Neural cell (in vitro differentiated cells): ENCODE measurements at regions not wholly inside any gene's neighbourhood (a gene's known extent, or its start where the extent isn't known, plus 50 kb on each side); places are given as distances from the start of the nearest gene placed in this dataset.
"Not testable (repeated sequence)": the region's sequence is repeated elsewhere in the genome, so short reads cannot be mapped to it uniquely, and the experiment has no call there.

Experiments used
- H2AFZ ChIP-seq: fragments of 200-600, 300-800 bp; sonication (generic), shearing (Covaris generic); 2 replicates; pipeline ENCODE4 v1.6.0; 2014; ENCODE audit warnings: low read depth, mild to moderate bottlenecking, antibody characterized with exemption, low read length, moderate library complexity
- H3F3A ChIP-seq: fragments of 200-600 bp; shearing (Covaris generic); 2 replicates; pipeline ENCODE4 v1.6.1; 2016; ENCODE audit warnings: mild to moderate bottlenecking, moderate library complexity, mixed read lengths, antibody characterized with exemption, low read length; ENCODE audit not compliant: insufficient read depth, poor library complexity, severe bottlenecking
- H3K27ac ChIP-seq: fragments of 200-600, 300-800 bp; sonication (generic), shearing (Covaris generic); 2 replicates; pipeline ENCODE4 v1.5.1; 2014; ENCODE audit warnings: mild to moderate bottlenecking, low read length, moderate library complexity
- H3K27me3 ChIP-seq: fragments of 300-800, 200-600 bp; sonication (generic), shearing (Covaris generic); 2 replicates; pipeline ENCODE4 v1.6.0; 2014; ENCODE audit warnings: mild to moderate bottlenecking, low read depth, low read length, moderate library complexity; ENCODE audit not compliant: insufficient read depth
- H3K36me3 ChIP-seq: fragments of 300-800, 200-600 bp; sonication (generic), shearing (Covaris generic); 2 replicates; pipeline ENCODE4 v1.5.1; 2014; ENCODE audit warnings: mild to moderate bottlenecking, antibody characterized with exemption, low read length, moderate library complexity; ENCODE audit not compliant: insufficient read depth
- H3K4me2 ChIP-seq: fragments of 300-800, 200-600 bp; sonication (generic), shearing (Covaris generic); 2 replicates; pipeline ENCODE4 v1.6.0; 2014; ENCODE audit warnings: mild to moderate bottlenecking, low read length
- H3K4me3 ChIP-seq: fragments of 300-800, 200-600 bp; sonication (generic), shearing (Covaris generic); 2 replicates; pipeline ENCODE4 v1.5.1; 2014; ENCODE audit warnings: mild to moderate bottlenecking, low read length, moderate library complexity
- H3K79me2 ChIP-seq: fragments of 200-600 bp; shearing (Covaris generic); replicated peaks from 2 replicates; pipeline ENCODE4 v1.6.0; 2014; ENCODE audit warnings: mild to moderate bottlenecking, low read length, moderate library complexity; ENCODE audit not compliant: insufficient read depth
- H3K9ac ChIP-seq: fragments of 300-800, 200-600 bp; sonication (generic), shearing (Covaris generic); 2 replicates; pipeline ENCODE4 v1.6.1; 2016; ENCODE audit warnings: mild to moderate bottlenecking, low read length, mixed read lengths
- H3K9me2 ChIP-seq: fragments of 200-600 bp; shearing (Covaris generic); 2 replicates; pipeline ENCODE4 v1.6.1; 2016; ENCODE audit warnings: mild to moderate bottlenecking, low read length, mixed read lengths; ENCODE audit not compliant: insufficient read depth
- H3K9me3 ChIP-seq: fragments of 200-600, 300-800 bp; sonication (generic), shearing (Covaris generic); 2 replicates; pipeline ENCODE4 v1.6.1; 2016; ENCODE audit warnings: mild to moderate bottlenecking, mixed run types, low read length, moderate library complexity, mixed read lengths
- H4K20me1 ChIP-seq: fragments of 200-600 bp; shearing (Covaris generic); 2 replicates; pipeline ENCODE4 v1.6.1; 2016; ENCODE audit warnings: mild to moderate bottlenecking, mixed run types; ENCODE audit not compliant: insufficient read depth
- EP300 ChIP-seq: fragments of 450-650 bp; conservative IDR thresholded peaks from 2 replicates; pipeline ENCODE4 v1.6.1; 2014; ENCODE audit warnings: antibody characterized with exemption, mild to moderate bottlenecking, moderate library complexity; ENCODE audit not compliant: poor library complexity, severe bottlenecking
- EZH2 ChIP-seq: fragments of 200-600, 300-800 bp; shearing (Covaris generic), sonication (generic); IDR thresholded peaks from 2 replicates; pipeline ENCODE4 v1.6.1; 2014; ENCODE audit warnings: antibody characterized with exemption, low read length, borderline replicate concordance, mild to moderate bottlenecking; ENCODE audit not compliant: insufficient read depth, poor library complexity, severe bottlenecking
- MXI1 ChIP-seq: fragments of 450-650 bp; conservative IDR thresholded peaks from 2 replicates; pipeline ENCODE4 v1.6.1; 2014; ENCODE audit warnings: antibody characterized with exemption, mild to moderate bottlenecking; ENCODE audit not compliant: poor library complexity, severe bottlenecking
- POLR2AphosphoS5 ChIP-seq: IDR thresholded peaks from 2 replicates; pipeline ENCODE4 v1.6.1; 2012
- RAD21 ChIP-seq: fragments of 450-650 bp; conservative IDR thresholded peaks from 2 replicates; pipeline ENCODE4 v1.6.1; 2014; ENCODE audit warnings: antibody characterized with exemption, mild to moderate bottlenecking, moderate library complexity
- SMC3 ChIP-seq: fragments of 450-650 bp; conservative IDR thresholded peaks from 2 replicates; pipeline ENCODE4 v1.6.1; 2014; ENCODE audit warnings: antibody characterized with exemption, mild to moderate bottlenecking, moderate library complexity; ENCODE audit not compliant: poor library complexity
- TAF1 ChIP-seq: IDR thresholded peaks from 2 replicates; pipeline ENCODE4 v1.6.1; 2012; ENCODE audit warnings: low read depth
- TF ChIP-seq, protein P1 (sequence below): IDR thresholded peaks from 2 replicates; pipeline ENCODE4 v1.6.1; 2012; ENCODE audit warnings: borderline replicate concordance
- TF ChIP-seq, protein P2 (sequence below): fragments of 450-650 bp; IDR thresholded peaks from 2 replicates; pipeline ENCODE4 v1.5.1; 2014; ENCODE audit warnings: antibody characterized with exemption, mild to moderate bottlenecking, moderate library complexity; ENCODE audit not compliant: poor library complexity, severe bottlenecking

DNA sequence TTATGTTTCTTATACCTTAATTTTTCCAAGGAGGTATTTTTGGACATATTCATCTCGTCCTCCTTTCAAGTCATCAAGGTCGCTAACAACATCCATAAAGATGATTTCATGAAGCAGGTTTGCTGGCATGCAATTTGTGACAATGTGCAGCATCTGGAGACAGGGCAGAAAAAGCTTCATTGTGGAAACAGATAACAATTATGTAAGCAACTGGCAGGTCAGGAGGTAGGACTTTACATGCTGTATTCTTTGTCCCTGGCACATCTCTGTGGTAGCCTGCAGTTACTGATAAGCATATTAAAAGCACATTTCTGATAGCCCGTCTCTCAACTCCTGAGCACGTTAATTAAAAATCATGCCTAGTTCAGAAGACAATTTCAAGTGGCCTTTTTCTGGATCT, 156.8 kb downstream of the LEPR start:
- no peaks in the 10 kb centered on the region for H3K79me2 ChIP-seq
- no peak overlapping the region for H3K4me3 ChIP-seq
- no peaks in the 10 kb centered on the region for H3K9me3 ChIP-seq
- no peaks in the 10 kb centered on the region for H4K20me1 ChIP-seq
- no peak overlapping the region for H2AFZ ChIP-seq
- no peak overlapping the region for H3K27ac ChIP-seq
- H3K9ac ChIP-seq, result no peak overlapping the region
- H3K27me3 ChIP-seq, result no peaks in the 10 kb centered on the region
- TF ChIP-seq SMC3 (no peak), TAF1 (no peak), EP300 (no peak), POLR2AphosphoS5 (no peak), EZH2 (no peak), MXI1 (no peak), RAD21 (no peak)
- TF ChIP-seq, protein P1, sequence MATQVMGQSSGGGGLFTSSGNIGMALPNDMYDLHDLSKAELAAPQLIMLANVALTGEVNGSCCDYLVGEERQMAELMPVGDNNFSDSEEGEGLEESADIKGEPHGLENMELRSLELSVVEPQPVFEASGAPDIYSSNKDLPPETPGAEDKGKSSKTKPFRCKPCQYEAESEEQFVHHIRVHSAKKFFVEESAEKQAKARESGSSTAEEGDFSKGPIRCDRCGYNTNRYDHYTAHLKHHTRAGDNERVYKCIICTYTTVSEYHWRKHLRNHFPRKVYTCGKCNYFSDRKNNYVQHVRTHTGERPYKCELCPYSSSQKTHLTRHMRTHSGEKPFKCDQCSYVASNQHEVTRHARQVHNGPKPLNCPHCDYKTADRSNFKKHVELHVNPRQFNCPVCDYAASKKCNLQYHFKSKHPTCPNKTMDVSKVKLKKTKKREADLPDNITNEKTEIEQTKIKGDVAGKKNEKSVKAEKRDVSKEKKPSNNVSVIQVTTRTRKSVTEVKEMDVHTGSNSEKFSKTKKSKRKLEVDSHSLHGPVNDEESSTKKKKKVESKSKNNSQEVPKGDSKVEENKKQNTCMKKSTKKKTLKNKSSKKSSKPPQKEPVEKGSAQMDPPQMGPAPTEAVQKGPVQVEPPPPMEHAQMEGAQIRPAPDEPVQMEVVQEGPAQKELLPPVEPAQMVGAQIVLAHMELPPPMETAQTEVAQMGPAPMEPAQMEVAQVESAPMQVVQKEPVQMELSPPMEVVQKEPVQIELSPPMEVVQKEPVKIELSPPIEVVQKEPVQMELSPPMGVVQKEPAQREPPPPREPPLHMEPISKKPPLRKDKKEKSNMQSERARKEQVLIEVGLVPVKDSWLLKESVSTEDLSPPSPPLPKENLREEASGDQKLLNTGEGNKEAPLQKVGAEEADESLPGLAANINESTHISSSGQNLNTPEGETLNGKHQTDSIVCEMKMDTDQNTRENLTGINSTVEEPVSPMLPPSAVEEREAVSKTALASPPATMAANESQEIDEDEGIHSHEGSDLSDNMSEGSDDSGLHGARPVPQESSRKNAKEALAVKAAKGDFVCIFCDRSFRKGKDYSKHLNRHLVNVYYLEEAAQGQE, result no peak
- TF ChIP-seq, protein P2, sequence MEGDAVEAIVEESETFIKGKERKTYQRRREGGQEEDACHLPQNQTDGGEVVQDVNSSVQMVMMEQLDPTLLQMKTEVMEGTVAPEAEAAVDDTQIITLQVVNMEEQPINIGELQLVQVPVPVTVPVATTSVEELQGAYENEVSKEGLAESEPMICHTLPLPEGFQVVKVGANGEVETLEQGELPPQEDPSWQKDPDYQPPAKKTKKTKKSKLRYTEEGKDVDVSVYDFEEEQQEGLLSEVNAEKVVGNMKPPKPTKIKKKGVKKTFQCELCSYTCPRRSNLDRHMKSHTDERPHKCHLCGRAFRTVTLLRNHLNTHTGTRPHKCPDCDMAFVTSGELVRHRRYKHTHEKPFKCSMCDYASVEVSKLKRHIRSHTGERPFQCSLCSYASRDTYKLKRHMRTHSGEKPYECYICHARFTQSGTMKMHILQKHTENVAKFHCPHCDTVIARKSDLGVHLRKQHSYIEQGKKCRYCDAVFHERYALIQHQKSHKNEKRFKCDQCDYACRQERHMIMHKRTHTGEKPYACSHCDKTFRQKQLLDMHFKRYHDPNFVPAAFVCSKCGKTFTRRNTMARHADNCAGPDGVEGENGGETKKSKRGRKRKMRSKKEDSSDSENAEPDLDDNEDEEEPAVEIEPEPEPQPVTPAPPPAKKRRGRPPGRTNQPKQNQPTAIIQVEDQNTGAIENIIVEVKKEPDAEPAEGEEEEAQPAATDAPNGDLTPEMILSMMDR, result no peak
- H3K4me2 ChIP-seq, result no peak overlapping the region
- H3K36me3 ChIP-seq, result no peaks in the 10 kb centered on the region
- no peaks in the 10 kb centered on the region for H3F3A ChIP-seq
- H3K9me2 ChIP-seq, result no peaks in the 10 kb centered on the region

DNA sequence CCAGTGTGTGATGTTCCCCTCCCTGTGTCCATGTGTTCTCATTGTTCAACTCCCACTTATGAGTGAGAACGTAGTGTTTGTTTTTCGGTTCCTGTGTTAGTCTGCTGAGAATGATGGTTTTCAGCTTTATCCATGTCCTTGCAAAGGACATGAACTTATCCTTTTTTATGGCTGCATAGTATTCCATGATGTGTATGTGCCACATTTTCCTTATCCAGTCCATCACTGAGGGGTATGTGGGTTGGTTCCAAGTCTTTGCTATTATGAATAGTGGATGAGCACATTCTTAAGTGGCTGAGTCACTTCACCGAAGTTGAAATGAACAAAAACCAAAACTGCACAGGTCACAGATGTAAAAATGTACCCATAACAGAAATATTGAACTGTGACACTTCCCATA, 157.5 kb downstream of the LEPR start:
- not testable (repeated sequence) for H4K20me1 ChIP-seq, H3K9me2 ChIP-seq, H2AFZ ChIP-seq, H3K36me3 ChIP-seq, H3K27me3 ChIP-seq, H3K9ac ChIP-seq, H3K79me2 ChIP-seq, H3K4me2 ChIP-seq, H3K4me3 ChIP-seq, H3F3A ChIP-seq, H3K9me3 ChIP-seq, H3K27ac ChIP-seq

DNA sequence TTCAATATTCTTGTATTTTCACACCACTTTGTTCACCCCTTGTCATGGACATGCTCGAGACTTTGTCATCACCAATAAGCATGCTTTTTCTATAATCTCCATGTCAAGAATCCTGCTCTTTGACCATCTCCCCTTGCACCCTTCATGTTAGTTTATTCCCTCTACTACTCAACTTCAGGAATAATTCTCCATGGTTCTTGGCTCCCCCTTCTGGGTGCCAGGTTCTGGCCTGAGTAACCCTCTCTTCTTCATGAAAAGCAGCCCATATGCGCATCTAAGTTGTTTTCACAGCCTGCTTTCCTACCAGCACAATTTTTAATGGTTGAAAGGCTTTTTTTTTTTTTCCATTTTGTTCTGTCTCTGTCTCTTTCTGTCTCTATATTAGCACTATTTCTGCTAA, 160.7 kb downstream of the LEPR start:
- Histone ChIP-seq H2AFZ (no peak overlapping the region), H3K27ac (no peak overlapping the region), H3K9me3 (no peaks in the 10 kb centered on the region), H4K20me1 (no peaks in the 10 kb centered on the region), H3K27me3 (no peaks in the 10 kb centered on the region), H3F3A (no peaks in the 10 kb centered on the region), H3K79me2 (no peaks in the 10 kb centered on the region), H3K4me2 (no peak overlapping the region), H3K4me3 (no peak overlapping the region), H3K36me3 (no peaks in the 10 kb centered on the region), H3K9me2 (no peaks in the 10 kb centered on the region), H3K9ac (no peak overlapping the region)
- no peak for TF ChIP-seq SMC3
- no peak for TF ChIP-seq TAF1
- TF ChIP-seq EP300, result no peak
- TF ChIP-seq, protein P1, result no peak
- no peak for TF ChIP-seq EZH2
- no peak for TF ChIP-seq RAD21
- TF ChIP-seq, protein P2, result no peak
